ENCODE measurements at regions not wholly inside any gene's neighbourhood (a gene's known extent, or its start where the extent isn't known, plus 50 kb on each side); places are given as distances from the start of the nearest gene placed in this dataset.

DNA sequence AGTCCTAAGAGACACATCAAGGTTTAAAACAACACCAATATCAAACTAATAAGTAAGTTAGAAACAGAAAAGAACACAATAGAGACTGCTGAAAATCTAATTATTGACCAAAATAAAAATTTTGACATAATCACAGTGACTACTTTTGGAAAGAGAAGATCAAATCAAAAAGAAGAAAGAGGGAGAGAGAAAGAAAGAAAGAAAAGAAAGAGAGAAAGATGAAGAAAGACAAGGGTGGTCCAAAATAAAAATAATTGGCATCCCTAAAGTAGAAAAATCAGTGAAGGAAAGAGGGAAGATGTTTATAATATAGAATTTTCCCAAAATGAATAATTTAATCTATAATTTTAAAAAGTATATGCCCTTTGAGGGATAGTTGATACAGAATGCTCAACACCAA lies 118.8 kb upstream of the VIPR2 start:
- no peak for DNase-seq (ENCODE audit: low read depth in 3 of 3)

- no peak for DNase-seq (ENCODE audit: low read depth in 3 of 3)
These were observed 109.0 kb upstream of the VIPR2 start for GRCh38 chr7:159253657-159254056.

DNA sequence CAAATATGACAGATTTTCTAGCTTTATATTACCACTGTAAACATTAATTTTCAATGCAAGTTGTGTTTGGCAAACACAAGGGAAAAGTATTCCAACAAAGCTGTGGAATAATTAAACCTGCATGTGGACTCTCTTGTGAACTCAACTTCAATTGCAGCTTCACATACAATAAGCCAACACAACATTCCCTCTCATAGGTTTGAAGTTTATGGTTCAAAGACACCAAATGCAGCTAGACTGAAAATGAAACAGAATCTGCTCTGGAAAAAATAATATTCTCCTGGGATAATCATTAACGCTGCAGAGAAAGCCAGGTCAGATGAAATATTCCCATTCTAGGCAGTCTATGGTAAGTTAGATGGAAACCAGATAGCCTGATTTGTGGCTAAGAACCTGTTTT lies 105.8 kb upstream of the VIPR2 start:
- DNase-seq (ENCODE audit: low read depth in 3 of 3) = no peak

- DNase-seq (ENCODE audit: low read depth in 3 of 3) = no peak
These were observed 105.0 kb upstream of the VIPR2 start for GRCh38 chr7:159249671-159250070.

GRCh38 chr7:159247910-159248309 lies 103.2 kb upstream of the VIPR2 start:
- no peak for DNase-seq (ENCODE audit: low read depth in 3 of 3)

- DNase-seq (ENCODE audit: low read depth in 3 of 3) = no peak
These were observed 102.2 kb upstream of the VIPR2 start for GRCh38 chr7:159246702-159247480.

- no peak for DNase-seq (ENCODE audit: low read depth in 3 of 3)
These were observed 96.3 kb upstream of the VIPR2 start for GRCh38 chr7:159240962-159241361.

DNA sequence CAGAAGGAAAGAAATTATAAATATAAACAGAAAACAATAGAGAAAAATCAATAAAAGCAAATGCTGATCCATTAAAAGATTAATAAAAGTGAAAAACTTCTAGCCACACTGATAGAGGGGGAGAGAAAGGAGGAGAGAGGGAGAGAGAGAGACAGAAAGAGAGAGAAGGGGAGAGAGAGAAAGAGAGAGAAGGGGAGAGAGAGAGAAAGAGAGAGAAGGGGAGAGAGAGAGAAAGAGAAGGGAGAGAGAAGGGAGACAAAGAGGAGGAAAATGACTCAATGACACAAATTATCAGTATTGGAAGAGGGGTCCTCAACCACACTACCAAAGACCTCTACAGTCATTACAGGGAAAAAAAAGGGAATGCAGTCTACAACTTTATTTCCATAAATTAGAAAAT lies 94.4 kb upstream of the VIPR2 start:
- DNase-seq (ENCODE audit: low read depth in 3 of 3) = no peak

GRCh38 chr7:159238541-159238940 lies 93.9 kb upstream of the VIPR2 start:
- DNase-seq (ENCODE audit: low read depth in 3 of 3) = no peak

DNA sequence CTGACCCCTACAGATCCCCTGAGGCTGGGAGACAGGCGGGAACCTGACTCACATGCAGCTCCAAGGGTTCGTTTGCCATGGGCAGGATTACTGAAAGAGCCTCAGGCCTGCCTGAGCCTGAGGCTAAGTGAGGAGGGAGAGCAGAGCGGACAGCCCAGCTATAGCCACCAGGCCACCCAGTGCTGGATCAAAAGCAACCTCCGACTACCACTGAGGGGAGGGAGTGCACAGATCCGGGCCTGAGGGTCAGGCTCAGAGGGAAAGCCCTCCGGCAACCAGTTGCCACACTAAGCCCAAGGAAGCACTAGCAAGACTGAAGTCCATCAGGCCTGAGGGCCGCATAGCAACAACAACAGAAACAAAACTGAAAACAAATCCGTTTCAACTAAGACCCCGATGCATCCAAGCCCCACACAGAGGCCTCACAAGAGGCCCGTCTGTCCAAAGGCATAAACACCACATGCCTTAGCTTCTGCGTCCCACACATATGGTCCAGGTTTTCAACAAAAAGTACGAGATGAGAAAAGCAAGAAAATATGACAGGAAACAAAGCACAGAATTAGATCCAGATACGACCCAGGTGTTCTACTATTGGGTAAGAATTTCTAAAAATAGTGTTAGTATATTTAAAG lies 92.5 kb upstream of the VIPR2 start:
- DNase-seq (ENCODE audit: low read depth in 3 of 3) = no peak

- no peak for DNase-seq (ENCODE audit: low read depth in 3 of 3)
These were observed 86.3 kb upstream of the VIPR2 start for GRCh38 chr7:159231017-159231416.

GRCh38 chr7:159229683-159230475 lies 85.2 kb upstream of the VIPR2 start:
- no peak for DNase-seq (ENCODE audit: low read depth in 3 of 3)

- DNase-seq (ENCODE audit: low read depth in 3 of 3) = no peak
These were observed 82.8 kb upstream of the VIPR2 start for GRCh38 chr7:159227433-159227832.

GRCh38 chr7:159226011-159226702 lies 81.5 kb upstream of the VIPR2 start:
- no peak for DNase-seq (ENCODE audit: low read depth in 3 of 3)

- DNase-seq (ENCODE audit: low read depth in 3 of 3) = no peak
These were observed 73.9 kb upstream of the VIPR2 start for GRCh38 chr7:159218607-159219006.

GRCh38 chr7:159218170-159218569 lies 73.5 kb upstream of the VIPR2 start:
- DNase-seq (ENCODE audit: low read depth in 3 of 3) = no peak

GRCh38 chr7:159215076-159215475 lies 70.4 kb upstream of the VIPR2 start:
- DNase-seq (ENCODE audit: low read depth in 3 of 3) = no peak

- no peak for DNase-seq (ENCODE audit: low read depth in 3 of 3)
These were observed 68.6 kb upstream of the VIPR2 start for GRCh38 chr7:159213253-159213652.

- DNase-seq (ENCODE audit: low read depth in 3 of 3) = no peak
These were observed 67.6 kb upstream of the VIPR2 start for GRCh38 chr7:159212226-159212625.

DNA sequence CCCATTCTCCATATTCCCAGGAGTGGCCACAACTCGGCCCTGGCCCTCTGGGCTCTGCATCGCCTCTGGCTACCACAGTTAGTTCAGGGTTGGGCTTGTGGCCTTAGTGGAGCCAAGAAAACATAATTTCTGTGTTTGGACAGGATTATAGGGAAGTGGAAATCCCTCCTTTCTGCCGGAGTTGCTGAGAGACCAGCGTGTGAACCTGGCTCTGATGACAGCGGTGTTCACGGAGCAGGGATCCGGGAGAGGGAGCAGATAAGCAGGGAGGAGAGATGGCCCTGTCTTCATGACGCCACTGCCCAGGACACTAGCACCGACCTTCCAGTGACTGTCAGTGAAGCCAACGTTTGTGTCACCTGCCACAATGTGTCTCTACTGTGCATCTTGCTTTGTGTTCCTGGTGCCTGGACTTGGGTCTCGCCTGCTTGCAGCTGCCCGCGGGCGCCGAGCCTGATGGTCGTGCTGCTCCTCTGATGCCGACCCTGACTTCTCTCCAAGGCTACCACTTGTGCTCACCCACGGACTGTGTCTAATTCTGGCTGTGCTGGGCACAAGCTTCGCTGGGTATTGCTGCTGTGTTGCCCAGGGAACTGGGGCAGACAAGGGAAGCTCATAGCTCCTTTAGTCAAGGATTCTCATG lies 67.0 kb upstream of the VIPR2 start:
- no peak for DNase-seq (ENCODE audit: low read depth in 3 of 3)

GRCh38 chr7:159210581-159211235 lies 66.0 kb upstream of the VIPR2 start:
- no peak for DNase-seq (ENCODE audit: low read depth in 3 of 3)

Data from stimulated activated CD4-positive, alpha-beta T cell treated with anti-CD3 and anti-CD28 coated beads, TNF-alpha, amount 100 ng/mL, for 4 hours (primary cell).